ENCODE measurements at regions not wholly inside any gene's neighbourhood (a gene's known extent, or its start where the extent isn't known, plus 50 kb on each side); places are given as distances from the start of the nearest gene placed in this dataset.

DNA sequence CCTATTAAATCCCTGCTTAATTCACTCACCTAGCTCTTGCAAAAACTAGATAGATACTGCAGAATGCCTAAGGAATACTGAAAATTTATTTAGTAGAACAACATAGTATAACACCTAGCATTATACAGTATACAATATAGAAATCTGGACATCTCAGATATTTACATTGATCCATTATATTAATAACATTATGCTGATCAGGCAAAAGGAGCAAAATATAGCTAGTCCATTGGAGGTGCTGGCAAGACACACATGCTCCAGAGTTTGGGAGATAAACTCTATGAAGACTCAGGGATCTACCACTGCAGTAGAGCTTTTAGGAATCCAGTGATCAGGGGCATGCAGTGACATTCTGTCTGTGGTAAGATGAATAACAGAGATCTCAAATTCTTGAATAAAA lies 357.6 kb downstream of the TBC1D4 start:
- DNase-seq = no peak

DNA sequence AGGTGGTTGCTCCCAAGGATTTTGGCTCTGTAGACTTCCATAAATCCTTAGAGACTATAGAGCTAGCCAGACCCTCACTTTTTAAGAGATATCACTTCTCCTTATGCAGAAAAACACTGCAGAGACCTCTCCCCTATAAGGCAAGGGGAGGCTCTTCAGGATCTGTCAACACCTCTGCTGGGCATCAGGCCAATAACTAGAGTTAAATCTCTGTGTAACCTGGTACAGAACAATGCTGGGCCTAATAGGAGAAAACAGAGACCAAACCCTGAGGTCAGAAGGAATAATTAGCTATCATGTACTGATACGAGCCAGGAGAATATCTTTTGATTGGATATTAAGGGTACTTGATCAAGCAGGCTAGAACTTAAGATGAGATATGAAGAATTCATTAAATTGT lies 358.5 kb downstream of the TBC1D4 start:
- no peak for DNase-seq

DNA sequence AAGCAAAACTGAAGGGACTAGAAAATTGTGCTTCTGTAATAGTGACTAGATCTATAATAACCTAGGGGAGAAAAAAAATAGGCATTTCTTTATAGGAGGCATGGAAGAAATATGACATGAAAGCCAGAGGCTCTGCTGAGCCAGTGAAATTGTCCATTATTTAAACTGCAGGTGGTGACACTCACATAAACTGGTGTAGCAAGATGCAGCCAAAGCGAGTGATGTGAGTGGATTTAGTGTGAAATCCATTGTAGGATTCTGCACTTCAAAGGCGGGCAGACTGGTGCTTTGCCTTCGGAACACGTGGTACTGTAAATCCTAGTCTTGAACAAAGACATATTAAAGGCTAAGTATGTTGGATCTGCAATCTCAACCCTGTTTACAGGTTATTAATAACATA lies 361.9 kb downstream of the TBC1D4 start:
- DNase-seq = no peak

GRCh38 chr13:75115171-75115570 lies 366.8 kb downstream of the TBC1D4 start:
- DNase-seq = no peak

DNA sequence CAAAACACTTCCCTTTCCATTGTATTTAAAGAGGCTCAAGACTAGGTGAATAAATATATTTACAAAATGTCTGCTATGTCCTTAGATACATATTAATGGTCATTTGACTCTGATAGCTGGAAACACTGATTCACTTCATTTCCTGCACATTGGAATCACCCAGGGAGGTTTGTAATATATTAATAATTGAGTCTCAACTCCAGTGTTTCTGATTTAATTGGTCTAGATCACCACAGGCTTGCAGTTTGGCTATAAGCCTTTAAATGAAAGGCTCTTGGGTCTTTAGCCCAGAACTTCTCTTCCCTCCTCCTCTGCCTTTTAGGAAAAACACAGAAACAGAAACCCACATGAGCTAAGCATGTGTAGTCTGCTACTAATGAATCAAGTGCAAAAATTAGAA lies 378.0 kb downstream of the TBC1D4 start:
- no peak for DNase-seq

DNA sequence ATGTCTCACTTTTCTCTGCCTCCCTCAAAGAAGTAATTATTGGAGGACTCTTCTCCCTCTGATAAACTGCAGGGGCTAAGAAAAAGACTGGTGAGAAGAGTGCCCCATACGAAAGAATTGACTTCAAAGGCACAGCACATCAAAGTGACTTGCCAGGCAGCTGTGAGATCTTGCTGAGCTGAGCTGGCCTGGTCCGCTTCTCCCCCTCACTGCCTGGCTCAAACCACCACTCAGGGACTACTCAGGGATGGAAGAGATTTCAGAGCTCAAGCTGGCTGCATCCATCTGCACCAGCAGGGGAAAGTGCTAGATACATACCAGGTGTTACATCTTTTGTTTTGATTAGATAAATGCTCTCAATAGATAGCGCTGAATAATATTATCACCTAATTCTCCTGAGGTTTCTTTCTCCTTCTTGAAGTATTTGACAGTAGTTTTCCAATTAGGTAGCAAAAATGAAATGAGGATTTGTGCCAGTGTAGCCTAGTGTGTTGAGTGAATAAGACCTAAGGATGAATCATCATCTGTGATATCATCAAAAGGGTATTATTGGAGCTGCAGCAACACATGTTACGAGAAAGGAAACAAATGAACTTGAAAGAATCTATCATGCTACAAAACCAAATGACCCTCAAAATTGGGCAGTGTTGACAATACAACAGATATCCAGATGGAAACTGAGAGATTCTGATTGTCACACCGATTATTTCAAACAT lies 379.8 kb downstream of the TBC1D4 start:
- no peak for DNase-seq

GRCh38 chr13:75101348-75101747 lies 380.6 kb downstream of the TBC1D4 start:
- DNase-seq = no peak

DNA sequence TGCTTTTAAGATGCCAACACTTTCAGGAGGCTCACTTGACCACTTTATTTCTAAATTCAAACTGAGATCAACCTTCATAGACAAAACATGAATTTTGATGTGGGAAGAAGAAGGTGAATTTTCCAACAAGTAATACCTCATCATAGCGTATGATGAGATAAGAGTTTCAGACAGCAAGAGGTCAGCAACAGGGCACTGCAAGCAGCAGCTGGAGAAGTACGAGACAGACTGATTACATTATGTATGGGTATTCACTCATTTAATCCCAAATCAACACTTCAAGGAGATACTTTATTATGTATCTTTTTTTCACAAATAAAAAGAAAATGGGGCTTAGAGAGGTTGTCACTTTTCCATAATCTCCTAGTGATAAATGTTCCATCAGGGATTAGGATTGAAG lies 389.8 kb downstream of the TBC1D4 start:
- DNase-seq = no peak

DNA sequence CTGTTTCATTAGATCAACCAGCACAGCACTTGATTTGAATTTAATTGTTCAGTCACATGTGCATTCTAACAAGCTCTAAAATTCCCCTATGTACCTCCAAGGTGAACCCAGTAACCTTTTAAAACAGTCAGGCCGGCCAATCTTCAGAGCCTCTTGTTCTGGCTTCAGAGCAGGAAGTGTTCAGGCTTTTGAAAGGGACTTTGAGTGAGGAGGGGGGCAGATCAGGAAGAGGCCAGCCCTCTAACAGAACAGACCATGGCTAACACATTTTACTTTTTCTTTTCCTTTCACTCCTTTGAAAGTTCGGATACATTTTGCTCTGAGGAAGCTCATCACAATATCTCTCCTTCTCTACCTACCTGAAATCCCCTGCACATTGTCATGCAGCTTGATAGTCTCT lies 390.3 kb downstream of the TBC1D4 start:
- no peak for DNase-seq

DNA sequence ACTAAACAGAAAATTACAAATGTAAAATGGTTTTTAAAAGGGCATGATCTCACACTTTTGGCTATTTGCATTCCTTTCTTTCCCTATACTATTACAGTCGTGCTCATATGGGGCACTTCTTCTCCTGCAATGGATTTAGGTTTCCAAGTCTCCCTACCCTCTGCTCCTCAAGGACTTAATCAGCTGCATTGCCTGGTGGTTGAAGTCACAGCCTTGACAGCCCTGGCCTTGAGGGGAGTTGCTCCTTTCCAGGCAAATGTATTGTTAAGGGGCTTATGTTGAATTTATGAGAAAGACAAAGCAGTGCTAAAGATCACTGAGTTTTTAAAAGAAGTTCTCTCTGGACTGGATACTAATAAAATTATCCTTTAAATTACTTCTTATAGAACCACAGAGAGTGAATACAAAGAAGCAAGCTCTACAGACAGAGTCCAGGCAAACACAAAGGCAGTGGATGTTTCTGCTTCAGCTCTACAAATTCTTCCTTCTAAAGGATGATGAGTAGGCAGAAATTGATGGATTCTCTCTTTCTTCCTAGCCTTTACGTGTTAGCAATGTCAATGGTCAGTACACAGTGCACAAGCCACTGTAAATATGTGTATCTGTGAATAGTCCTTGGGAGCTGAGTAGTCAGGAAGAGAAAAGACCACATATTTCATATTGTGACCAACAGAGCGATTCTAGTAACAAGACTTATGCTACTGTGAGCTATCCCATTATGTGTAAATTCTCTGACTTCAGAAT lies 390.9 kb downstream of the TBC1D4 start:
- DNase-seq = no peak

DNA sequence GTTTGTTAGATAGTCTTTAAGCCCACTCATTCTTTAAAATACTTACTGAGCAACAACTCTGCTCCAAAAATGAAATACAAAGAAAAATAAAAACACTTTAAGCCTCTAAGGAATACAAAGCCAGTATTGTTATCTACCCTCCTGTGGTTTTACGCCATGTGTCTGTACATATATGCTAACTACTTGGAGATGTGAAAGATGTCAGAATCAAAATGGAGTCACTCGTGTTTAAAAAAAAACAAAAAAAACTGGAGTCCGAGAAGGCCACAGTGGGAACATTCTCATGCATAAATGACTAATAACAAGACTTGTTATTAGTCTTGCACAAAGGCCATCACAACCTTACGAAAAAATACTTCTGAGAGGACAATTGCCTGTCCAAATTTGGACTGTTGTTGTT lies 393.1 kb downstream of the TBC1D4 start:
- no peak for DNase-seq

DNA sequence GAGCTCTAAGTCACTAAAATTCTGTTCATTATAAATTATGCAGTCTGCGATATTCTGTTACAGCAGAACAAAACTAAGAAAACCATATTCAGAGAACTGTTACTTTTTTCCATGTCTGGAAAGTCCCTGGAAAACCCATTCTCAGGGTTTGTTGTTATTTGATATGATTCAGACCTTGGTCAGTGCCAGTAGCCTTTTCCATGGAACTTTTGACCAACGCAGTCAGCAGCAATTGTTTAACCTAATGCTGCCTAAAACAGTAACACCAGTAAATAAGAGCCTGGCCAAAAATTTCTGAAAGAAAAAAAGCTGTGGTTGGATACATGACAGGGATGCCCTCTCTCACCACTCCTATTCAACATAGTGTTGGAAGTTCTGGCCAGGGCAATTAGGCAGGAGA lies 402.7 kb downstream of the TBC1D4 start:
- no peak for DNase-seq

GRCh38 chr13:75076476-75076875 lies 405.5 kb downstream of the TBC1D4 start:
- no peak for DNase-seq

GRCh38 chr13:75073786-75074185 lies 408.2 kb downstream of the TBC1D4 start:
- DNase-seq = no peak

DNA sequence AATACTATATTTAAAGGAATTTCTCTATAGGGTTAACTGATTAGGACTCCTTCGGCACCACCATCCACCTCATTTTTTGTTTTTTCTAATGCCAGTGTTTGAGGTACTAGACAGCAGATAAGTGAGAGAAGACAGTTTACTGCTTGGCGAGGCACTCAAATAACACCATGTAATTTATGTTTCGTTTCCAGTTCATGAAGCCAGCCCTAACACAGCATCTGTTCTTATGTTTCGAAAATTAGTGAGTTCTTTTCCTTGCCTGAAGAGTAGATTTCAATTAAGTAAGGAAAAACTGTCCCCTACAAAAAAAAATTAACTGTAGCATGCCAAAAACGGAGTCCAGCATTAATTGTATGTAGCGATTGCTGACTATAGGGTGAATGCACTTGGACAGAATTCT lies 409.1 kb downstream of the TBC1D4 start:
- DNase-seq = no peak

GRCh38 chr13:75072368-75072767 lies 409.6 kb downstream of the TBC1D4 start:
- no peak for DNase-seq

- DNase-seq = no peak
Measured at GRCh38 chr13:75071796-75072195, 410.2 kb downstream of the TBC1D4 start.

DNA sequence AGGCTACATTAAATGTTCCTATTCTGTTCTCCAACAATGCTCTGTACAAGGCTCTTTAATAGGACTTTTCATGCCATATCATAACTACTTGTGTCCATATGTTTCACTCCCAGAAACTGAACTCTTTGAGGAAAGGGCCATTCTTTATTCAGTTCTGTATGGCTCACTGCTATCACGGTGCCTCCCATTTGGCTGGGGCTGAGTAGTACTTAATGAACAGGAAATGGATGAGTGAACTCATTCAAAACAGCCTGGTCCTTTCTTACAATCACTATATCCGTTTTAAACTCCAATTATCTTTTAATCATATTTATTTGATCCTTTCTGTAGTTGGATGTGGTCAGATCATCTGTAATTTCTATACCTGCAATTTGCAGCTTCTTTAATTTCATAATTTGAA lies 410.6 kb downstream of the TBC1D4 start:
- DNase-seq = no peak

- DNase-seq = no peak
Measured at GRCh38 chr13:75061909-75062308, 420.1 kb downstream of the TBC1D4 start.

DNA sequence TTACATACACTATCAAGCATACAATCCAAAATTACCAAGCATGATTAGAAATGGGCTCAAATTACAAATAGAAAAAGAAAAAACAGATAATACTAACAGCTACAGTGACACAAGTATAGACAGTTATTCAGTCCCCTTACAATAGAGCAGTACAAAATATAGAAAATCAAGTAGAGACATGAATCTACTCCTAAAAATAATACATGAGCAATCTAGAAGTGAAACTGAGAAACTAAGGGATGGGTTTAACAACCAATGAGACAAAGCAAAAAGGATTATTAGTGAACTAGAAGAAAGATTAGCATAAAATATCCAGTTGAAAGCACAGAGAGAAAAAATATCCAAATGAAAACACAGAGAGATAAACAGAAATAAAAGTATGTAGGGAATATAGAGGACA lies 426.7 kb downstream of the TBC1D4 start:
- DNase-seq = no peak

DNA sequence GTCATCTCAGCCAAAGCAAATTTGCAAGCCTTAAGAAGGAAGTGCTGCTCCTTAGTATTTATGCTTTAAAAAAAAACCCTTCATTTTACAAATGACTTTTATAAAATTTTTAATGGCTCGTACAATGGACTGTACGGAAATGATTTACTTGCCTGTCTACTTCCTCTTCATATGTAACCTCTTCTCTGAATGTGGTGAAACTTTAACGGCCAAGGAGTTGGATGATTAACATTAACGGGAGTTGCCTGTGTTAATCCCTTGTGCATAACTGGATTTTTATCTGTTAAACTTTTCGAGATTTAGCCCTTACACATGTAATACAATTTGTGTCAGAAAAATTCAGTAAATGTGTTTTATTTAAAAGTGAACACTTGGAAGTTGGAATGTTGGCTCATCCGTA lies 429.4 kb downstream of the TBC1D4 start:
- DNase-seq = no peak

GRCh38 chr13:75050419-75051046 lies 431.4 kb downstream of the TBC1D4 start:
- DNase-seq = no peak

- DNase-seq = no peak
Measured at GRCh38 chr13:75049735-75050335, 432.1 kb downstream of the TBC1D4 start.

DNA sequence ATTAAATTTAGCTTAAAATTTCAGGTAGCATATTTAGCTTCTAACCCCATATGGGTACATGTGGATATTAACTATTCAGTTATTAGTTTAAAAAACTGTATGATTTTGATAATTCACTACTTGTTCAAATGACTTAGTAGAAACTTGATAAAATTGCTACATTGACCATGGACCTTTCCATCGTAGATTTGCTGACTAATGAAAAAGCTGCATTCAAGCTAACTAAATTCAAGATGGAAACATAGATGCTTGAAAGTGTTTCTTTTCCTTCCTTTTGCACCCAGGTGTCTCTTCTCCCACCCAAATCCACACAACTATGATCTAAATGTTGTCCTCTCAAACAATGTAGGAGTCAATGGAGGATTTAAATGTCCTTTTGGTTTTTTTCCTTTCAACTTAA lies 439.2 kb downstream of the TBC1D4 start:
- no peak for DNase-seq
